ENCODE measurements at regions not wholly inside any gene's neighbourhood (a gene's known extent, or its start where the extent isn't known, plus 50 kb on each side); places are given as distances from the start of the nearest gene placed in this dataset.

- TF ChIP-seq MYC (IDR thresholded peaks at IDR 0.05; ENCODE audit: low read depth, low read length): no peak
- peak; percentile 73 for TF ChIP-seq CTCF (IDR thresholded peaks at IDR 0.05; ENCODE audit: extremely low read depth in 1 of 2, insufficient read depth in 1 of 2, low read depth in 1 of 2, low read length in 2 of 2)
These were observed 246.0 kb upstream of the NUDT12 start for GRCh38 chr5:103808464-103809106.

Measured in endothelial cell of umbilical vein (primary cell).